GM23338 (cell line): ENCODE measurements at regions not wholly inside any gene's neighbourhood (a gene's known extent, or its start where the extent isn't known, plus 50 kb on each side); places are given as distances from the start of the nearest gene placed in this dataset.

ENCODE experiments used
- ATAC-seq: fragments of 200-7000 bp; cut with Tn5 transposase; 3 replicates; pipeline ENCODE4 v1.9.1; 2020
- DNase-seq: peaks from one replicate; pipeline ENCODE4 v3.0.0-alpha.2; 2015; ENCODE audit warnings: low spot score
- H2AFZ ChIP-seq: fragments of 200-600 bp; sonication (generic); 2 replicates; pipeline ENCODE4 v1.8.0; 2016; ENCODE audit warnings: antibody characterized with exemption, mild to moderate bottlenecking, moderate library complexity
- H3F3A ChIP-seq: fragments of 200-600 bp; sonication (generic); replicated peaks from 2 replicates; pipeline ENCODE4 v1.8.0; 2017; ENCODE audit warnings: antibody characterized with exemption, mixed run types, low read depth
- H3K27ac ChIP-seq: fragments of 200-600 bp; sonication (generic); 2 replicates; pipeline ENCODE4 v1.6.1; 2016; ENCODE audit warnings: low read depth
- H3K27me3 ChIP-seq: fragments of 200-600 bp; sonication (generic); 2 replicates; pipeline ENCODE4 v1.8.0; 2016; ENCODE audit warnings: mild to moderate bottlenecking, mixed run types, moderate library complexity; ENCODE audit not compliant: insufficient read depth
- H3K36me3 ChIP-seq: fragments of 200-600 bp; sonication (generic); 2 replicates; pipeline ENCODE4 v1.8.0; 2016; ENCODE audit warnings: mild to moderate bottlenecking; ENCODE audit not compliant: insufficient read depth
- H3K4me1 ChIP-seq: fragments of 200-600 bp; sonication (generic); 2 replicates; pipeline ENCODE4 v1.8.0; 2016; ENCODE audit warnings: mild to moderate bottlenecking, moderate library complexity; ENCODE audit not compliant: insufficient read depth
- H3K4me2 ChIP-seq: fragments of 200-600 bp; sonication (generic); 2 replicates; pipeline ENCODE4 v1.7.1; 2017; ENCODE audit warnings: mixed run types
- H3K4me3 ChIP-seq: fragments of 200-600 bp; sonication (generic); 2 replicates; pipeline ENCODE4 v1.6.1; 2016; ENCODE audit warnings: mixed run types
- H3K79me2 ChIP-seq: fragments of 200-600 bp; sonication (generic); replicated peaks from 2 replicates; pipeline ENCODE4 v1.8.0; 2017; ENCODE audit warnings: mild to moderate bottlenecking; ENCODE audit not compliant: insufficient read depth
- H3K9me2 ChIP-seq: fragments of 200-600 bp; sonication (generic); 2 replicates; pipeline ENCODE4 v1.8.0; 2017; ENCODE audit not compliant: insufficient read depth
- H4K20me1 ChIP-seq: fragments of 200-600 bp; sonication (generic); replicated peaks from 2 replicates; pipeline ENCODE4 v1.8.0; 2017; ENCODE audit warnings: mild to moderate bottlenecking; ENCODE audit not compliant: insufficient read depth
- H3K27ac Mint-ChIP-seq: 2 replicates; pipeline ENCODE4 v1.8.0; 2020; ENCODE audit warnings: inconsistent platforms, mild to moderate bottlenecking, moderate library complexity, mixed read lengths
- H3K27me3 Mint-ChIP-seq: 3 replicates; pipeline ENCODE4 v1.8.0; 2022; ENCODE audit warnings: low read depth, mild to moderate bottlenecking, moderate library complexity, mixed read lengths, inconsistent platforms; ENCODE audit not compliant: insufficient read depth, poor library complexity
- H3K36me3 Mint-ChIP-seq: 3 replicates; pipeline ENCODE4 v1.8.0; 2021; ENCODE audit warnings: low read depth, mild to moderate bottlenecking, inconsistent platforms, moderate library complexity, mixed read lengths
- H3K4me1 Mint-ChIP-seq: 3 replicates; pipeline ENCODE4 v1.8.0; 2020; ENCODE audit warnings: mild to moderate bottlenecking, inconsistent platforms, mixed read lengths
- H3K4me3 Mint-ChIP-seq: 3 replicates; pipeline ENCODE4 v1.8.0; 2021; ENCODE audit warnings: moderate library complexity, mild to moderate bottlenecking, inconsistent platforms, mixed read lengths
- H3K9me3 Mint-ChIP-seq: 3 replicates; pipeline ENCODE4 v1.8.0; 2020; ENCODE audit warnings: moderate library complexity, mild to moderate bottlenecking, inconsistent platforms, mixed read lengths
- CREB1 ChIP-seq: fragments of 250-450 bp; sonication (Bioruptor Pico); IDR thresholded peaks from 2 replicates; pipeline ENCODE4 v1.5.0; 2020; ENCODE audit warnings: low read depth, mild to moderate bottlenecking, moderate library complexity
- CTCF ChIP-seq, 2 experiments: fragments of 200-600 bp in 1 of 2; sonication (generic) in 1 of 2; conservative IDR thresholded peaks; 2 replicates each; pipeline versions ENCODE4 v1.5.1 to v1.6.1; 2016 to 2017; ENCODE audit warnings: antibody characterized with exemption in 2 of 2, low read depth in 2 of 2, mild to moderate bottlenecking in 2 of 2, moderate library complexity in 1 of 2
- EZH2 ChIP-seq: fragments of 200-600 bp; sonication (generic); IDR thresholded peaks from one replicate; pipeline ENCODE4 v1.8.0; 2017; ENCODE audit warnings: antibody characterized with exemption, mild to moderate bottlenecking, low read depth; ENCODE audit not compliant: unreplicated experiment
- EZH2phosphoT487 ChIP-seq: fragments of 200-600 bp; sonication (generic); IDR thresholded peaks from one replicate; pipeline ENCODE4 v1.8.1; 2018; ENCODE audit warnings: antibody characterized with exemption; ENCODE audit not compliant: unreplicated experiment
- JUNB ChIP-seq: IDR thresholded peaks from one replicate; pipeline ENCODE4 v1.6.1; 2016; ENCODE audit warnings: antibody characterized with exemption; ENCODE audit not compliant: unreplicated experiment
- NANOG ChIP-seq: IDR thresholded peaks from 2 replicates; pipeline ENCODE4 v1.6.1; 2016; ENCODE audit warnings: antibody characterized with exemption, borderline replicate concordance
- POLR2AphosphoS5 ChIP-seq: IDR thresholded peaks from 2 replicates; pipeline ENCODE4 v1.6.1; 2016; ENCODE audit warnings: antibody characterized with exemption, low read depth
- REST ChIP-seq: IDR thresholded peaks from one replicate; pipeline ENCODE4 v1.6.1; 2018; ENCODE audit warnings: antibody characterized with exemption; ENCODE audit not compliant: unreplicated experiment
- STAT1 ChIP-seq: IDR thresholded peaks from one replicate; pipeline ENCODE4 v1.6.1; 2016; ENCODE audit warnings: antibody characterized with exemption; ENCODE audit not compliant: unreplicated experiment
- ZNF114 ChIP-seq: fragments of 250-450 bp; sonication (Bioruptor Pico); IDR thresholded peaks from 2 replicates; pipeline ENCODE4 v1.5.0; 2020; ENCODE audit warnings: mild to moderate bottlenecking, moderate library complexity
- ZNF331 ChIP-seq: fragments of 250-450 bp; sonication (Bioruptor Pico); IDR thresholded peaks from 2 replicates; pipeline ENCODE4 v1.5.0; 2020; ENCODE audit warnings: low read depth, mild to moderate bottlenecking, moderate library complexity

- H3K4me1 ChIP-seq = no peaks in the 10 kb centered on the region
- H3K36me3 ChIP-seq = no peaks in the 10 kb centered on the region
- Mint-ChIP-seq H3K36me3 (no peaks in the 10 kb centered on the region), H3K4me1 (peaks cover 8% of the 10 kb centered on the region; the same call in 2 of the 3 replicates), H3K27ac (no peak overlapping the region), H3K4me3 (no peak overlapping the region), H3K27me3 (no peaks in the 10 kb centered on the region), H3K9me3 (no peaks in the 10 kb centered on the region)
- no peak overlapping the region for H3K4me2 ChIP-seq
- no peaks in the 10 kb centered on the region for H3K79me2 ChIP-seq
- H2AFZ ChIP-seq = no peak overlapping the region
- no peaks in the 10 kb centered on the region for H3F3A ChIP-seq
- DNase-seq (no peak), ATAC-seq (no peak)
- no peaks in the 10 kb centered on the region for H3K27me3 ChIP-seq
- no peak overlapping the region for H3K27ac ChIP-seq
- H4K20me1 ChIP-seq = no peaks in the 10 kb centered on the region
- TF ChIP-seq CTCF (conservative IDR thresholded peaks at IDR 0.05; ENCODE audit: low read depth in 2 of 2) (no peak), STAT1 (no peak), ZNF331 (CRISPR knock-in tag) (no peak), POLR2AphosphoS5 (no peak), EZH2phosphoT487 (no peak), ZNF114 (CRISPR knock-in tag) (no peak)
- H3K9me2 ChIP-seq = peaks cover 3% of the 10 kb centered on the region
- no peak overlapping the region for H3K4me3 ChIP-seq
These were observed 116.3 kb upstream of the KLHL29 start for GRCh38 chr2:23268467-23269263.

GRCh38 chr2:23269747-23270146 lies 115.2 kb upstream of the KLHL29 start:
- Histone ChIP-seq H2AFZ (no peak overlapping the region), H3K4me2 (no peak overlapping the region), H3K27ac (no peak overlapping the region), H3K4me1 (no peaks in the 10 kb centered on the region), H3K4me3 (no peak overlapping the region), H3K27me3 (no peaks in the 10 kb centered on the region), H3K9me2 (peaks cover 3% of the 10 kb centered on the region), H3K36me3 (no peaks in the 10 kb centered on the region), H3K79me2 (no peaks in the 10 kb centered on the region), H4K20me1 (no peaks in the 10 kb centered on the region), H3F3A (no peaks in the 10 kb centered on the region)
- ATAC-seq (no peak), DNase-seq (no peak)
- H3K27me3 Mint-ChIP-seq = no peaks in the 10 kb centered on the region
- no peaks in the 10 kb centered on the region for H3K36me3 Mint-ChIP-seq
- H3K27ac Mint-ChIP-seq = no peak overlapping the region
- no peak overlapping the region for H3K4me3 Mint-ChIP-seq
- H3K9me3 Mint-ChIP-seq = no peaks in the 10 kb centered on the region
- peaks cover 8% of the 10 kb centered on the region; the same call in 2 of the 3 replicates for H3K4me1 Mint-ChIP-seq
- TF ChIP-seq EZH2 (no peak), REST (no peak), NANOG (no peak), EZH2phosphoT487 (no peak), CREB1 (CRISPR knock-in tag) (no peak), STAT1 (no peak), JUNB (no peak)
